ENCODE measurements at regions not wholly inside any gene's neighbourhood (a gene's known extent, or its start where the extent isn't known, plus 50 kb on each side); places are given as distances from the start of the nearest gene placed in this dataset.

GRCh38 chr10:113409175-113409574 lies 143.7 kb upstream of the HABP2 start:
- H3K9me2 ChIP-seq (ENCODE audit: low read depth, low read length), result no peaks in the 10 kb centered on the region
- no peaks in the 10 kb centered on the region for H4K20me1 ChIP-seq (ENCODE audit: insufficient read depth, low read length)
- no peak overlapping the region for H3K4me2 ChIP-seq (ENCODE audit: low read length)
- H3K27me3 ChIP-seq (ENCODE audit: insufficient read depth, low read length), result no peaks in the 10 kb centered on the region
- no peaks in the 10 kb centered on the region for H3K79me2 ChIP-seq (ENCODE audit: insufficient read depth, low read length)
- no peak overlapping the region for H3K27ac ChIP-seq (ENCODE audit: low read depth, low read length, poor library complexity, severe bottlenecking)
- no peak overlapping the region for H2AFZ ChIP-seq (ENCODE audit: low read length)
- no peaks in the 10 kb centered on the region for H3F3A ChIP-seq (ENCODE audit: insufficient read depth, low read length)
- no peak overlapping the region for H3K4me3 ChIP-seq (ENCODE audit: low read depth, low read length, poor library complexity, severe bottlenecking)
- H3K9me3 ChIP-seq (ENCODE audit: low read length), result no peaks in the 10 kb centered on the region
- no peak overlapping the region for H3K9ac ChIP-seq (ENCODE audit: low read length)
- H3K36me3 ChIP-seq (ENCODE audit: insufficient read depth, low read length), result no peaks in the 10 kb centered on the region
- TF ChIP-seq EZH2 (IDR thresholded peaks at IDR 0.05; ENCODE audit: borderline replicate concordance, low read length), result no peak
- no peaks in the 10 kb centered on the region for H3K4me1 ChIP-seq (ENCODE audit: insufficient read depth, low read length, severe bottlenecking)

- H3K36me3 ChIP-seq (ENCODE audit: insufficient read depth, low read length), result no peaks in the 10 kb centered on the region
- no peaks in the 10 kb centered on the region for H3K9me2 ChIP-seq (ENCODE audit: low read depth, low read length)
- H3K79me2 ChIP-seq (ENCODE audit: insufficient read depth, low read length), result no peaks in the 10 kb centered on the region
- H3K4me1 ChIP-seq (ENCODE audit: insufficient read depth, low read length, severe bottlenecking), result no peaks in the 10 kb centered on the region
- H3K9ac ChIP-seq (ENCODE audit: low read length), result no peak overlapping the region
- H3K4me2 ChIP-seq (ENCODE audit: low read length), result no peak overlapping the region
- no peaks in the 10 kb centered on the region for H3F3A ChIP-seq (ENCODE audit: insufficient read depth, low read length)
- no peak overlapping the region for H2AFZ ChIP-seq (ENCODE audit: low read length)
- H4K20me1 ChIP-seq (ENCODE audit: insufficient read depth, low read length), result no peaks in the 10 kb centered on the region
- TF ChIP-seq EZH2 (IDR thresholded peaks at IDR 0.05; ENCODE audit: borderline replicate concordance, low read length) (no peak), CTCF (IDR thresholded peaks at IDR 0.05; ENCODE audit: low read length) (no peak)
- H3K27ac ChIP-seq (ENCODE audit: low read depth, low read length, poor library complexity, severe bottlenecking), result no peak overlapping the region
- H3K27me3 ChIP-seq (ENCODE audit: insufficient read depth, low read length), result no peaks in the 10 kb centered on the region
- no peaks in the 10 kb centered on the region for H3K9me3 ChIP-seq (ENCODE audit: low read length)
- no peak overlapping the region for H3K4me3 ChIP-seq (ENCODE audit: low read depth, low read length, poor library complexity, severe bottlenecking)
Observed at GRCh38 chr10:113410618-113411017, 142.2 kb upstream of the HABP2 start.

GRCh38 chr10:113411456-113411855 lies 141.4 kb upstream of the HABP2 start:
- no peaks in the 10 kb centered on the region for H3K9me3 ChIP-seq (ENCODE audit: low read length)
- H3K9ac ChIP-seq (ENCODE audit: low read length), result no peak overlapping the region
- no peaks in the 10 kb centered on the region for H3K36me3 ChIP-seq (ENCODE audit: insufficient read depth, low read length)
- no peaks in the 10 kb centered on the region for H3K9me2 ChIP-seq (ENCODE audit: low read depth, low read length)
- no peaks in the 10 kb centered on the region for H3F3A ChIP-seq (ENCODE audit: insufficient read depth, low read length)
- H2AFZ ChIP-seq (ENCODE audit: low read length), result no peak overlapping the region
- no peak overlapping the region for H3K27ac ChIP-seq (ENCODE audit: low read depth, low read length, poor library complexity, severe bottlenecking)
- no peaks in the 10 kb centered on the region for H4K20me1 ChIP-seq (ENCODE audit: insufficient read depth, low read length)
- no peaks in the 10 kb centered on the region for H3K79me2 ChIP-seq (ENCODE audit: insufficient read depth, low read length)
- TF ChIP-seq EZH2 (IDR thresholded peaks at IDR 0.05; ENCODE audit: borderline replicate concordance, low read length) (no peak), CTCF (IDR thresholded peaks at IDR 0.05; ENCODE audit: low read length) (no peak)
- no peaks in the 10 kb centered on the region for H3K27me3 ChIP-seq (ENCODE audit: insufficient read depth, low read length)
- H3K4me2 ChIP-seq (ENCODE audit: low read length), result no peak overlapping the region
- no peaks in the 10 kb centered on the region for H3K4me1 ChIP-seq (ENCODE audit: insufficient read depth, low read length, severe bottlenecking)
- H3K4me3 ChIP-seq (ENCODE audit: low read depth, low read length, poor library complexity, severe bottlenecking), result no peak overlapping the region

GRCh38 chr10:113412161-113412560 lies 140.7 kb upstream of the HABP2 start:
- no peaks in the 10 kb centered on the region for H3F3A ChIP-seq (ENCODE audit: insufficient read depth, low read length)
- H4K20me1 ChIP-seq (ENCODE audit: insufficient read depth, low read length), result no peaks in the 10 kb centered on the region
- TF ChIP-seq EZH2 (IDR thresholded peaks at IDR 0.05; ENCODE audit: borderline replicate concordance, low read length), result no peak
- no peak for TF ChIP-seq CTCF (IDR thresholded peaks at IDR 0.05; ENCODE audit: low read length)
- H3K9me2 ChIP-seq (ENCODE audit: low read depth, low read length), result no peaks in the 10 kb centered on the region
- H3K4me2 ChIP-seq (ENCODE audit: low read length), result no peak overlapping the region
- no peak overlapping the region for H2AFZ ChIP-seq (ENCODE audit: low read length)
- no peak overlapping the region for H3K27ac ChIP-seq (ENCODE audit: low read depth, low read length, poor library complexity, severe bottlenecking)
- no peaks in the 10 kb centered on the region for H3K4me1 ChIP-seq (ENCODE audit: insufficient read depth, low read length, severe bottlenecking)
- no peaks in the 10 kb centered on the region for H3K27me3 ChIP-seq (ENCODE audit: insufficient read depth, low read length)
- H3K36me3 ChIP-seq (ENCODE audit: insufficient read depth, low read length), result no peaks in the 10 kb centered on the region
- H3K79me2 ChIP-seq (ENCODE audit: insufficient read depth, low read length), result no peaks in the 10 kb centered on the region
- H3K9ac ChIP-seq (ENCODE audit: low read length), result no peak overlapping the region
- H3K9me3 ChIP-seq (ENCODE audit: low read length), result no peaks in the 10 kb centered on the region
- H3K4me3 ChIP-seq (ENCODE audit: low read depth, low read length, poor library complexity, severe bottlenecking), result no peak overlapping the region

Data from OCI-LY1 (cell line).